Lung (tissue), 11 donors: ENCODE measurements at regions not wholly inside any gene's neighbourhood (a gene's known extent, or its start where the extent isn't known, plus 50 kb on each side); places are given as distances from the start of the nearest gene placed in this dataset.

Source experiments
- ATAC-seq: fragments of 200-7000 bp; cut with Tn5 transposase; one replicate; pipeline ENCODE4 v1.9.1; 2020; ENCODE audit warnings: moderate number of reproducible peaks; ENCODE audit not compliant: insufficient read depth, low FRiP score
- DNase-seq, 3 donors: peaks; one replicate each; pipeline ENCODE4 v3.0.0-alpha.2; 2013 to 2017
- H3K27ac ChIP-seq, 2 donors: one replicate each; pipeline ENCODE4 v1.5.1; 2013; ENCODE audit warnings: mild to moderate bottlenecking in 2 of 2, moderate library complexity in 2 of 2, control low read depth in 1 of 2, inconsistent platforms in 1 of 2, low read depth in 1 of 2, low read length in 1 of 2
- H3K27me3 ChIP-seq, 3 donors: one replicate each; pipeline ENCODE4 v1.5.1; 2013; ENCODE audit warnings: low read length in 2 of 3; ENCODE audit not compliant: control insufficient read depth in 3 of 3, insufficient read depth in 3 of 3
- H3K36me3 ChIP-seq, 4 donors: one replicate each; pipeline ENCODE4 v1.5.1; 2013; ENCODE audit warnings: low read length in 4 of 4, mild to moderate bottlenecking in 1 of 4, moderate library complexity in 1 of 4; ENCODE audit not compliant: control insufficient read depth in 4 of 4, insufficient read depth in 4 of 4
- H3K4me1 ChIP-seq, 5 donors: one replicate each; pipeline ENCODE4 v1.5.1; 2013; ENCODE audit warnings: low read length in 5 of 5, mild to moderate bottlenecking in 2 of 5, moderate library complexity in 1 of 5; ENCODE audit not compliant: control insufficient read depth in 5 of 5, insufficient read depth in 5 of 5
- H3K4me3 ChIP-seq: one replicate; pipeline ENCODE4 v1.5.1; 2013; ENCODE audit warnings: mild to moderate bottlenecking, control low read depth, moderate library complexity
- H3K9ac ChIP-seq, 2 donors: one replicate each; pipeline ENCODE4 v1.5.1; 2013; ENCODE audit warnings: low read length in 2 of 2, control low read depth in 1 of 2; ENCODE audit not compliant: insufficient read depth in 1 of 2
- H3K9me3 ChIP-seq, 4 donors: one replicate each; pipeline ENCODE4 v1.5.1; 2013; ENCODE audit warnings: low read length in 3 of 4, mild to moderate bottlenecking in 1 of 4, moderate library complexity in 1 of 4; ENCODE audit not compliant: control insufficient read depth in 4 of 4, insufficient read depth in 3 of 4
- CTCF ChIP-seq: IDR thresholded peaks from 2 replicates; pipeline ENCODE4 v1.5.1; 2012; ENCODE audit warnings: mild to moderate bottlenecking; ENCODE audit errors: control extremely low read depth, extremely low read depth
- WGBS, 2 donors: extraction: QIAGEN DNeasy Blood & Tissue Kit; methylation state at CpG; one replicate each; pipeline ENCODE4 v1.1.7; 2013; 5-methylcytosine and 5-hydroxymethylcytosine counted together
- donor health status: control.
- donor health status: control.
- donor health status: Bipolar disorder and iron deficiency.
- donor health status: healthy.
- donor health status: DM: yes; HTN: yes; CAD: no.

- Histone ChIP-seq H3K9ac (no peak overlapping the region), H3K4me3 (no peak overlapping the region), H3K27me3 (no peaks in the 10 kb centered on the region), H3K9me3 (no peaks in the 10 kb centered on the region), H3K4me1 (no peaks in the 10 kb centered on the region), H3K36me3 (no peaks in the 10 kb centered on the region), H3K27ac (no peak overlapping the region)
- 90 to 93% methylated on average over 2 of the region's 2 CpGs for WGBS, 2 donors
- DNase-seq (no peak), ATAC-seq (no peak)
- TF ChIP-seq CTCF, result no peak
These were observed 161.7 kb upstream of the RAP2B start for GRCh38 chr3:153000325-153000724.

- TF ChIP-seq CTCF, result no peak
- H3K27me3 ChIP-seq, result no peaks in the 10 kb centered on the region
- ATAC-seq (no peak), DNase-seq (no peak)
- no peak overlapping the region for H3K27ac ChIP-seq
- WGBS, 2 donors, result 76 to 87% methylated on average over 4 of the region's 4 CpGs
- no peaks in the 10 kb centered on the region for H3K4me1 ChIP-seq
- H3K9me3 ChIP-seq, result no peaks in the 10 kb centered on the region
- H3K36me3 ChIP-seq, result no peaks in the 10 kb centered on the region
- no peak overlapping the region for H3K9ac ChIP-seq
- no peak overlapping the region for H3K4me3 ChIP-seq
These were observed 160.6 kb upstream of the RAP2B start for GRCh38 chr3:153001210-153002078.

- ATAC-seq (no peak), DNase-seq (no peak)
- Histone ChIP-seq H3K9ac (no peak overlapping the region), H3K9me3 (no peaks in the 10 kb centered on the region), H3K4me3 (no peak overlapping the region), H3K27ac (no peak overlapping the region), H3K27me3 (no peaks in the 10 kb centered on the region), H3K4me1 (no peaks in the 10 kb centered on the region), H3K36me3 (no peaks in the 10 kb centered on the region)
- WGBS, 2 donors, result 62 to 76% methylated on average over 2 of the region's 2 CpGs
- no peak for TF ChIP-seq CTCF
These were observed 158.6 kb upstream of the RAP2B start for GRCh38 chr3:153003441-153003840.
